ENCODE measurements at regions not wholly inside any gene's neighbourhood (a gene's known extent, or its start where the extent isn't known, plus 50 kb on each side); places are given as distances from the start of the nearest gene placed in this dataset.

DNA sequence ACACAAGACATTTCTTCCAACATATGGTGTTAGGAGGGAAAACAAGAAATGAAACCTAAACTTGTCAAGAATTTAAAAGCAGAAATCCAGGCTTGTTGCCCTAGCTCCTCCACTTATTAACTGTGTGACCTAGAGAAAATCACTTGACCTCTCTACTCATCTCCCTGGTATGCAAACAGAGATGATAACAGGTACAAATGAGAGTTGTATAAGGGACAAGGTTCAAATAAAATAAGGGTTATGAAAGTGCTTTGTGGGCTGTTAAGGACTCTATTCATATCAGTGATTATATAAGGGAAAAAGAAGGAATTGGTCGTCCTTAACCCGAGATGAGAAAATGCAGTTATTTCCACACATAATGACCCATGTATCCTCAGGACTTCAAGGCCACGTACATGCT lies 372.7 kb upstream of the TENM4 start:
- no peak for DNase-seq (ENCODE audit: low read depth)

DNA sequence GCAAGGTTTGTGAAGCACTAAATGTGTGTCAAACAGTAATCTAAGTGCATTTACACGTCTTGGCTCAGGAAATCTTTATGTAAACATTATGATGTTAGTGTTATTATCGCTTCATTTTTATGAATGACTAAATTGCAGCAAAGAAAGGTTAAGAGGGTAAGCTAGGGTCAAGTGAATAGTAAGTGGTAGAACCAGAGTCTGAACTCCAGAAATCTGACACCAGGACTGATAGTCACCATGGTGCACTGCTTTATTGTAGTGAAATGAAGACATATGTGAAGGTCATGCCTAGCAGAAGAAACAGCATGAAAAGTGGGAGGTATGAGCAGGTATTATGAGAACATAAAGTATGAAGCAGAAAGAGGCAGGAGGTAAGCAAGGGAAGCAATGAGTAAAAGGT lies 368.7 kb upstream of the TENM4 start:
- DNase-seq (ENCODE audit: low read depth) = no peak

DNA sequence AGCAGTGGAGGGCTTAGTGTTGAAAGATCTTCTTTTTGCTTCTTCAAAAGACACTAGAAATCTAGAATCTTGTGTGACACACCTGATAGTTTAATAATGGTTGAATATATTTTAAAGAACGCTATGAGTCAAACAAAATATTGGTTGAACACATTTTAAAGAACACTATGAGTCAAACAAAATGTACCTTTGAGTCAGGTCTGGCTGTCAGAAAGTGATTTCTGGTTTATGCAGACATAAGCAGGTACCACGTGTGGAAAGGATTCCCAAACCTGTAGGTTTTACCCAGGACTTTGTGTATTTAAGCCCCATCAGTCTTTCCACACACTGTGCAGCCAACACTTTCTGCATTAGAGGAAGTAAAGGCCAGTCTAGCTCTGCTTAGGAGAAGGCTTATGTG lies 366.7 kb upstream of the TENM4 start:
- DNase-seq (ENCODE audit: low read depth) = no peak

DNA sequence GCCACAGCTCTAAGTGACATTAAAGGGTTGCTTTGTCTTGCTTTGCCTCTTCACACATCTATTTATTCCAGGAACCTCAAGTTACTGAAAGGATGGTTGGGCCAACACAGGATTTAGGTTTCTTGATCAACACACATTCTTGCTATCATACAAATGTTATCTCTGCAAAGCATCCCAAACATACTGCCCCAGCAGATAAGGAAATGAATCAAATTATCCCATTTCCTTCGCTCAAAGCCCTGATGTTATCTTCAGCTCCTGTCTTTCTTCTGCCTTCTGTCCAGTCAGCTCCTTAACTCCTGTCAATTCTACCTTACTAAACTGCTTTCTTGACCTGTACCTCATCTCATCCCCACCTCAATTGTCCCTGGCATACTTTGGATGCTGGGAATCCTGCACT lies 355.9 kb upstream of the TENM4 start:
- no peak for DNase-seq (ENCODE audit: low read depth)

DNA sequence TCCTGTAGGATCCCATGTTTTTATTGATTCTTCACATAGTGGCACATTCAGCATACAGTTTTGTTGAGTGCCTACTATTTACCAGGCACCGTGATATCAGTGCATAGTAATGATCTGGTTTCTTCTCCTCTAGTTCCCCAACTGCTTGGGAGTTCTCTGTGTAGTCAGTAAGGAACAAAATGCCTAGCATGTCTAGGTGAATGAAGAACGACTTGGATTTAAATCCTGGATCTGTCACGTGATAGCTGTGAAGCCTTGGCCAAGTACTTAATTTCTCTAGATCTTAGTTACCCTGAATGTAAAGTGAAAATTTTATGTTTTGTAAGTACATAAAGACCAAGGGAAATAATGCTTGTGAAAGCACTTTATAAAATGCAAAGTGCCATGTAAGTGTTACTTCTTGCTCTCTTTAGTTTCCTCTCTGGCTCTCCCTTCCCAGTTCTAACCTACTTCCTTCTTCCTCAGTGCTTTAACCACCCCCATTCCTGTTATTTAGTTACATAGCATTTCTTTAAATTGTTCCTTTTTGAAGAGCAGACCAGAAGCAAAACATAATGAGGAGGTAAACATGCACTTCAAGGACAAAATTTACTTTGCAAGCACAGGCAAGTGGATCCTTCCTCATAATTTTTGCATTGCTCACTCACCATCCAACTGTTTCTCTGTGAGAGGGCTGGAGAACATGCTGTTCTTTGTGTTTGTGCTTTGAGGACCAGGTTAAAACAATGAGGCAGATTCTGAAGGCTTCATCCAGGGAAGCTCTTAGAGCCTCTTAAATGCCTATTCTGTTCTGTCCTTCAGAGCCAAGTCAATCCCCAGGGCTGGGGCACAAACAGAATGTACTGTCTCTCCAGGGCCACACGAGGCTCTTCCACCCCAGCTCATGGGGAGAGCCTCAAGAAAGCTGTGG lies 353.9 kb upstream of the TENM4 start:
- DNase-seq (ENCODE audit: low read depth) = peak; percentile 1

DNA sequence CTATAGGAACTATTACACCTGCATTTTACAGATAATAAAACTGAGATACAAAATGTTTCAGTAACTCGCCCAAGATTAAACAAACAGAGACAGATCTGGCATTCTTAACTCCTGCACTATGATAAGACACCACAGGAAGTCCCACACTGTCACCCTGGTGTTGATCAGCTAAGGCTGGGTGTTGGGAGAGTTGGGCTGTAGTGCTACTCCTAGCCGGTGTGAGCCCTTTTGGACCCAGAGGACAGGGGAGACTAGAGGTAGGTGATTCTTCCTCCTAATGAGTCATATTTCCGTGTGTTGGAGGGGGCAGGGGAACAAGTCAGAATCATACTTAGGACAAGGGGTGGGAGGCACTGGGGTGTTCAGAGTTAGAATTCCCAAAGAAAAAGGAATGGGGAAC lies 353.2 kb upstream of the TENM4 start:
- no peak for DNase-seq (ENCODE audit: low read depth)

DNA sequence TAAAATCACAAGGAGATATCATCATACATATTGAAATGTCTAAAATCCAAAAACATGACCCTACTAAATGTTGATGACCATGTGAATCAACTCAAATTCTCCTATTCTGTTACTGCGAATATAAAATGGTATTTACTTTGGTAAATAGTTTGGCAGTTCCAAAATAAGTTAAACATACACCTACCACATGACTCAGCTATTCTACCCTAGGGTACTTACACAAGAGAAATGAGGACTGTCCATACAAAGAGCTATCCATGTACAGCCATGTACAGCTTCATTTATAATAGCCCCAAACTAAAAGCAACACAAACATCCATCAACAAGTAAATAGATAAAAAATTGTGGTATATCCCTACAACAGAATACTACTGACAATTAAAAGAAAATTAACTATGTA lies 346.1 kb upstream of the TENM4 start:
- no peak for DNase-seq (ENCODE audit: low read depth)

DNA sequence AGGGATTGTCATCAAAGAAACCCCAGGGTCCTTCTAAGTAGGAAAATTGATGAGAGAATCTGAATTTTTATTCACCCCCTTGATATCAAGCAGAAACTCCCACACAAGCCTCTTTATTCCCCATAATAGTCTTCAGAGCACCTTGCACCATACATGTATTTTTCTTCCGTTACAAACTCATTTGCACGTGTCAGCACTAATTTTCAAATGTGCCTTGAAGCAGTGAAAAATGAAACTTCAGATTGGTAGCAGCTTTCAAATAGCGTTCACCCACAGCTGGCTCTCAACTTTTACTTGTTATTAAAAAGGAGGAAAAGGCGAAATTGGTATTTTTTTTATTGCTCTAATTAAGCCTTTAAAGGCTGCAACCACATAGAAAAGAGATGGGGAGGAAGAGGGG lies 343.0 kb upstream of the TENM4 start:
- DNase-seq (ENCODE audit: low read depth) = no peak

DNA sequence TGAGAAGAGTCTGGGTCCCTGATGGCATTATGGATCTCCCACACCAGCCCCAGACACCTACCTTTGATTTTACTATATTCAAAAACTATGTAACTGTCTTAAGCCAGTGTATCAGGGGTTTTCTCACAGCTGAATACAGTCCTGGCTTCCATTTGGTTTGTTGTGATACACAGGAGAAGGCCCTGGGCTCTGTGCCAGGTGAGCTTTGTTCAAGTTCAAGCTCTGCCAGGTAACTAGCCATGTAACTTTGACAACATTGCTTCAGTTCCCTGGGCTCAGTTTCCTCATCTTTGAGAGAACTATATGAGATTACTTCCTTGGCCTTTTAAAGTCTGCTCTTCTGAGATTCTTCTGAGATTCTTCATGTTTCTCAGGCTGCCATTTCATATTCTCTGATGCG lies 327.5 kb upstream of the TENM4 start:
- DNase-seq (ENCODE audit: low read depth) = no peak

DNA sequence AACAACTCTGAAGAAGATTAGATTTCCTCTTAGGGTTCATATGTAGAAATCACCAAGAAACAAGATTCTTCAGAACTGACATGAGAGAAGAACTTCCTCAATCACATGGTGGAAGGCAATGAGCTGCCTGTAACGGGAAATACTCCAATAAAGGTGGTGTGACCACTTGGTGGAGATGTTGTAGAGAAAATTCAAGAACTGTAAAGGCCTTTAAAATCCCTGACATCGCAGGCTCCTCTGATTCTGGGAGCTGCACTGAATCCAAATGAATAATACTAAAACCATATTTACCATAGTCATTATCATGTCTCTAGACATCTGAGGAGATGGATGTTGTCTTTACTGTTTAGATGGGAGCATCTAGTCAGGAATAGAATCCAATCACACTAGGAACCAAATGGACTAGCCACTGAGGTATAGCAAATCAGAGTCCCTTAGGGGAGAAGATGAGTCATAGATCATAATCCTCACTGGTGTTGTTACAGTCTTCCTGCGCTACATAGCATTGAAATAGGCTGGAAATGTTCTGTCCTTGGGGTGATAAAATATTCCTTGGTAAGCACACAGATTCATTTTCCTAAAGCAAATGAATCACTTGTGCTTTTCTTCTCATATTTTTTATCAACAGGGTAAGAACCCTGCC lies 321.6 kb upstream of the TENM4 start:
- peak; percentile 24 for DNase-seq (ENCODE audit: low read depth)

DNA sequence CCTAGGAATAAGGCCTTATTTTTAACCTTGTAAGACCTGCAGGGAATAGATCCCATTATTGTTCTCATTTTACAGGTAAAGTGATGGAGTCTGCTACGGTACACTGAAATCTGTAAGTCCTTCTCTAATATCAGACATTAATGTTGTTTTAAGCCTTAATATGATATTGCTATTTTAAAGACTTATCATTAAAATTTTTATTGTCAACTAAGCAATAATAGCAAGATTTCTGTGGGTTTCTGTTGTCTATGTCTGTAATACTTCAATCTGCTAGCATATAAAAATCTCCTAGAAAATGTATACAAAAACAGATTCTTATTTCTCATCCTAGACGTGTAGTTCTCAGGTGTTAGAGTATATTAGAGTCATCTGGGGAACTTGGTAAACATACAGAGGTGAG lies 317.5 kb upstream of the TENM4 start:
- no peak for DNase-seq (ENCODE audit: low read depth)

DNA sequence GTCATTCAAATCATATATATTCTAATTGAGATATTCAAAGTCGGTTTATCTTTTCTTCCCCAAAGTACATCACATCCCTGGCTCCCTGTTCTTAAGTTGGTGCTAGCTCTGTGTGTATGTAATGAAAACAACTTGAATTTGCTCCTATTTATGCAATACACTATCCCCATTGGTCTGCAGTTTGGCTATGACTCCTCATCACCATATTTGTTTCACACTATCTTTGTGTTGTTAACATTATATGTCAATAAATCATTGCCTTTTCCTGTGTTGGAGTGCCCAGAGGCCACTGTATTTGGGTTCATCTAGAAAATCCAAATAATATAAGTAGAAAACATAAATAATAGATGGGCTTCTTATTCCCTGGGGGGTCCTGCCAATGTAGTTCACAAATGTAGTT lies 306.6 kb upstream of the TENM4 start:
- no peak for DNase-seq (ENCODE audit: low read depth)

DNA sequence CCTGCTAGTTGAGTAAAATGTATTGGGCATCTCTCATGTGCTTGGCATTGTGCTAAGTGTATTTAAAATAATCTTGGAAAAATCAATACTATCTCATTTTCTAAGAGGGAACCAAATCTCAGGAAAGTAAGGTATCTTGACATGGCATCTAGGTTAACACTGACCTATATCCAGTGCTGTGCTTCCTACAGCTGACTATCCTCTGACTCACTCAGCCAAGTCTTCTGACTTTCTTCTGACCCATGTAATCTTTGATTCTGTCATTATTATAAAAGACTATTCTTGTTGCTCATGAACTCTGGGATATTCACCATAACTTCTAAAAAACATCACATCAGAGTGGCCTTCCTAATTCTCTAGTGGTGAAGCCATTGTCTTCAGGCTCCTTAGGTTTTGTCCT lies 304.1 kb upstream of the TENM4 start:
- DNase-seq (ENCODE audit: low read depth) = no peak

DNA sequence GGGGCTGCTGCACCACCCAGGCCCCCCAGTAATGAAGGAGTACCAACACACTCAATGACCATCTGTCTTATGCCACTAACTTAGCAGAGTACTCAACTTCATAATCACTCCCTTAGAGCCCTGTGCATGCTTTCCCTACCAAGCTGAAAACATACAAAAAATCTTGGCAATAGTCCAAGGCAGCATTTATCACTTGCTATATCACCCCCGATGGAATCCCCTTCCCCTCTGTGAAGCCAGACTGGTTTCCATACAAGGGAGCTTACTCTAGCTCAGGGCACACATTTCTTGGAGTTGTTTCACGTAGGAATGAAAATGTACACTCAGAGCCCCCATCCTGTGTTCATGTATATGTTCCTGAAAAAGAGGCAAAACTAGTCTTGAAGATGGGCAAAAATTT lies 301.3 kb upstream of the TENM4 start:
- DNase-seq (ENCODE audit: low read depth) = no peak

DNA sequence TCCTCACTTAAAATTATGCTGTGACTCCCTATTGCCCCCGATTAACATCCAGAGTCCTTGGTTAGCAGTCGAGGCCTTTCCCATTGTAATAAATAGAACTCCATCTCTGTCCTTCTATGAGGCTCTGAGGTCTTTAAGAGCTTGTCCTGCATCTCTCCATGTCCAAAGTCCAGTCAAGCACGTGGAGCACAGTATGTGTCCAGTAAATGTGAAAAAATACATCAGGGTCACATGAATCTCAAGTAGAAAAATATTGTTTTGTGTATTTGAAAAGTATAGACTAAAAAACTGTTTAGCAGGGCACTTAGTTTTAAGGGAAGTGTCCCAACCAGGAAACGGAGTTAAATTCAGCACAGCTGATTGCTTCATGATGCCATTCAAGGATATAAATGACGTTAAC lies 298.8 kb upstream of the TENM4 start:
- DNase-seq (ENCODE audit: low read depth) = no peak

DNA sequence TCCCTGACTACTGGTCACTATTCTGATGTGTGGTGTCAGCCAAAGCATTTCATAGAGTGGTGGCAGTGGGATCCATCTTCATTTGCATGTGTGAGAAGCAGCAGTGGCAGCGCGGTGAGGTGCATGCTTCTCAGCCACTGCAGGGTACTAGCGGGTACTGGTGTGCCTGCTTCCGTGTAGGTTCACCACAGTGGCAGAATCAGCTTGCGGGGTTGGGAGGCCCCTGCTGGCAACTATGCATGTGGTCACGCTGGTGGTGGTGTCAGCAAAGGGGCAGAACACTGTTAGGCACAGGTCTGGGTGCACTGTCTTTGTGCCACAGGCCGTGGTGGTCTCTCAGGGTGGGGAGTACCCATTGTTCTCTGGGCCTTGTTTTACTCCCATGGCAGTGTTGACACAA lies 286.4 kb upstream of the TENM4 start:
- DNase-seq (ENCODE audit: low read depth) = no peak

DNA sequence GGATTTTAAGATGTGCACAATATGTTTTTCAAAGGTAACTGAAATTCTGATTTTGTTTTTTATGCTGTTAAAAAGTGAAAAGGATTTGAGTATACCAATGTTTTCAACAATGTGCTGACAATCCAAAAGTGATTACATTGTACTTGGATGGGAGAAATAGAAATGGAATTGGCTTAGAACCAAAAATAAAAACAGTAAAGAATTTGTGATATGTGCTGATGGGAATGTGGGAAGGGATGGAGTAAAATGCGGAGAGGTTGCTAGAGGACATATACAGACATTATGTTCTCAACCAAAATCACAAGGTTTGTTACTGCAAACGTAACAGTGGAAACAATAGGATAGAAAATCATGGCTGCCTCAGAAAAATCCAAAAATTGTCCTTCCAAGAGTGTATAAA lies 279.3 kb upstream of the TENM4 start:
- no peak for DNase-seq (ENCODE audit: low read depth)

DNA sequence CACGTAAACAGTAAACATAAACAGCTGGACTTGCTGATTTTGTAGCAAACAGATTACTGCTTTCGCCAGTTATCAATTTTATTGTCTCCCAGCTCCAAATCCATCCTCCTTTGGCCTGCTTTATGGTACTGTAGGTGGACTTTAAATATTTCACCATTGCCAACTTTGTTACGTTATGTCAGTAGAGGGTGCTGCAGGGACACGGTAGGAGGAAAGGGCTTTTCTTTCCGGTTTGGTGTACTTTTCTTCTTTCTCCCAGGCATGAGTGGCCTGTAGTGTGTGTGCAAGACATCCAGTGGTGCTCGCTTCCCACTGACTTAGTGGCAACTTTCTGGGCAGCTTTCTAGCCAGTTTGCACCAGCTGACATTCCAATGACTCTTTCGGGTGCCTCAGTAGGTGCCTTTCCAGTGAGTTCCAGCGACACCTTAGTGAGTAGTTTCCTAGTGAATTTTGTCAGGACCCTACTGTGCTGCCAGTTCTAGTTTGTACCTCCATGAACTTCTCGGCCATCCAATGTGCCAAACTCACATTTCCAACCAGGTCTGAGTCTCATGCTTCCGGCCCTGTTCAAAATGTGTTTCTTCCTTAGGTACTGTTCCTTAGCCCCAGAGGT lies 267.6 kb upstream of the TENM4 start:
- peak; percentile 29 for DNase-seq (ENCODE audit: low read depth)

DNA sequence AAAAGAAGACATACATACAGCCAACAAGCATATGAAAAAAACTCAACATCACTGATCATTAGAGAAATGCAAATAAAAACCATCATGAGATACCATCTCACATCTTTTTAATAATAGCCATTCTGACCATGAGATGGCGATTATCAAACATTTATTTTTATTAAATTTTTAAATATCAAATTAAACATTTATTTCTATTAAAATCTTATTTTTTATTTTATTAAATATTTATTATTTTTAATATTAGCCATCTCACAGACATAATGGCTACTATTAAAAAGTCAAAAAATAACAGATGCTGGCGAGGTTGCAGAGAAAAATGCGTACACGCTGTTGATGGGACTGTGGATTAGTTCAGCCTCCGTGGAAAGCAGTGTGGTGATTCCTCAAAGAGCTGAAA lies 264.8 kb upstream of the TENM4 start:
- no peak for DNase-seq (ENCODE audit: low read depth)

DNA sequence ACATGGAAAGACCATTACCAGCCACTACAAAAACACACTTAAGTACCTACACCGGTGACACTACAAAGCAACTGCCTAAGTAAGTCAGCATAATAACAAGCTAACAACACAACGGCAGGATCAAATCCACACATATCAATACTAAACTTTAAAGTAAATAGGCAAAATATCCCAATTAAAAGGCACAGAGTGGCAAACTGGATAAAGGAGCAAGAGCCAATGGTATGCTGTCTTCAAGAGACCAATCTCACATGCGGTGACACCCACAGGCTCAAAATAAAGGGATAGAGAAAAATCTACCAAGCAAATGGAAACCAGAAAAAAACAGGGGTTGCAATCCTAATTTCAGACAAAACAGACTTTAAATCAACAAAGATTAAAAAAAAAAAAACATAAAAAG lies 261.5 kb upstream of the TENM4 start:
- DNase-seq (ENCODE audit: low read depth) = no peak

DNA sequence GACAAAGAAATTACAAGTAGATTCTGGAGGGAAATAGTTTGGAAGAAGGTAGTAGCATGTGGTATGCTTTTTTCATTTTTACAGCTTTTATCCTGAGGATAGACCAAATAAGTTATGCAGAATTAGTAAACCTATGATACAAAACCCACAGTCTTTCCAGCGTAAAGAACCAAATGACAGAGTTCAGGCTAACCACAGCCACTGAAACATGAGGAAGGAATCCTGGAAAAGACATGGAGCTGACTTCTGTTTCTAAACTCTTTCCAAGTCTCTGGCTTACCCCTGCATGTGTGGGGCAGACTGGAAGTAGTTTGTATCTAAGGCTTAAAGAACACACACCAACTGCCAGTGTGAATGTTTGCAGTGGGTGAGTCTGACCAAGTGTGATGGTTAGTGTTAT lies 258.4 kb upstream of the TENM4 start:
- no peak for DNase-seq (ENCODE audit: low read depth)

DNA sequence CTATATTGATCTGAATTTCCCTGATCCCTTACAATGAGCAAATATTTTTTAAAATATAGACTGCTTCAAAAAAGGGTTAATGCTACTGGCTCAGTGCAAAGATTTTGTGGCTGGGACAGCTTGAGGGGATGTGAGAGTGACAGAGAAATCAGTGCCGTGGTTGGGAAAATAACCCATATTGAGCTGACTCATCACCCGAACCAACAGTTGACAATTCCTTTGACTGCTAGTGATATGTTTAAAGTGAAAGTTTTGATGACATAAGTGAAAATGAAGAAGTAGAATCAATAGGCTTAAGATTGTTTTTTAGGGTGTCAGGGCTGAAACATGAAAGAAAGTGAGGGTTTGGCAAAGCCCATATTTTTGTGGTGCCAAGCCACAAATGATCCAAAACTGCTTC lies 257.1 kb upstream of the TENM4 start:
- DNase-seq (ENCODE audit: low read depth) = no peak

DNA sequence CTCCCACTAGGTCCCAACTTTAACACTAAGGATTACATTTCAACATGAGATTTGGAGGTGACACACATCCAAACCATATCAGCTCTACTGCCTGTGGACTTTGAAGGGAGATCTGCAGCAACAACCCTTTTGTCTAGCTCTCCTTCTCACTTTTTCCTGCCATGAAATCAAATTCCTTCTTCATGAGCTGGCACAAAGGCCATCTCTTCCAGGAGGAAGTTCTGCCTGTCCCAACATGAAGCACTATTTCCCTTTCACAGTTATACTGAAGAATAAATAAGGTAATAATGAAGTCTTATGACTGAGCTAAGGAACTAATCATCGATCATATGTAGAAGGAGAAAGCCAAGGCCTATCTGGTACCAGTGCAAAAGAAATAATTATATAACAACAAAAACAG lies 253.5 kb upstream of the TENM4 start:
- no peak for DNase-seq (ENCODE audit: low read depth)
